ENCODE measurements at regions not wholly inside any gene's neighbourhood (a gene's known extent, or its start where the extent isn't known, plus 50 kb on each side); places are given as distances from the start of the nearest gene placed in this dataset.

DNA sequence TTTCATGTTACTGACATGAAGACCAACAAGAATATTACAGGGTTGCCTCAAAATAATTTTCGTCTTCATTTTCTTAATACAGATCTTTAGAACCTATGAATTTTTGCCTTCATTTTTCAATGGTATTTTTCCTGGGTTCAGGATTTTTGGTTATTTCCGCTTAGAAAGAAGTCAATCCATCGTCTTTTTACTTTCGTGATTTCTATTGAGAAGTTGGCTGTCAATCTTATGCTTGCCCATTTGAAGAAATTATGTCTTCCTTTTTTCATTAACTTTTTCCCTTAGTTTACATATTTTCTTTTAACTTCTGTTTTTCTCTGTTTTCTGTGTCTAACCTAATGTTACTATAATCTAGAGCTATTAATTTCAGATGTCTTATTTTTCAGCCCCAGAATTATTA lies 868.9 kb upstream of the SLC10A2 start:
- no peak for DNase-seq (ENCODE audit: low read depth)

DNA sequence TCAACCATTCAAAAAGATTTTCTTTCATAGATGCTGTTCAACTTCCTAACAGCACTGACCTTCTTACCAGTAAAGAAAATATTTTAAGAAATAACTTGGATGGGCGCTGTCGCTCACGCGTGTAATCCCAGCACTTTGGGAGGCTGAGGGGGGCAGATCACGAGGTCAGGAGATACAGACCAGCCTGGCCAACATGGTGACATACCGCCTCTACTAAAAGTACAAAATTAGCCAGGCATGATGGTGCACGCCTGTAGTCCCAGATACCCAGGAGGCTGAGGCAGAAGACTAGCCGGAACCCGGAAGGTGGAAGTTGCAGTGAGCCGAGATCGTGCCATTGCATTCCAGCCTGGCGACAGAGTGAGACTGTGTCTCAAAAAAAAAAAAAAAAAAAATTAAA lies 865.7 kb upstream of the SLC10A2 start:
- no peak for DNase-seq (ENCODE audit: low read depth)
- TF ChIP-seq, protein P1, sequence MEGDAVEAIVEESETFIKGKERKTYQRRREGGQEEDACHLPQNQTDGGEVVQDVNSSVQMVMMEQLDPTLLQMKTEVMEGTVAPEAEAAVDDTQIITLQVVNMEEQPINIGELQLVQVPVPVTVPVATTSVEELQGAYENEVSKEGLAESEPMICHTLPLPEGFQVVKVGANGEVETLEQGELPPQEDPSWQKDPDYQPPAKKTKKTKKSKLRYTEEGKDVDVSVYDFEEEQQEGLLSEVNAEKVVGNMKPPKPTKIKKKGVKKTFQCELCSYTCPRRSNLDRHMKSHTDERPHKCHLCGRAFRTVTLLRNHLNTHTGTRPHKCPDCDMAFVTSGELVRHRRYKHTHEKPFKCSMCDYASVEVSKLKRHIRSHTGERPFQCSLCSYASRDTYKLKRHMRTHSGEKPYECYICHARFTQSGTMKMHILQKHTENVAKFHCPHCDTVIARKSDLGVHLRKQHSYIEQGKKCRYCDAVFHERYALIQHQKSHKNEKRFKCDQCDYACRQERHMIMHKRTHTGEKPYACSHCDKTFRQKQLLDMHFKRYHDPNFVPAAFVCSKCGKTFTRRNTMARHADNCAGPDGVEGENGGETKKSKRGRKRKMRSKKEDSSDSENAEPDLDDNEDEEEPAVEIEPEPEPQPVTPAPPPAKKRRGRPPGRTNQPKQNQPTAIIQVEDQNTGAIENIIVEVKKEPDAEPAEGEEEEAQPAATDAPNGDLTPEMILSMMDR (conservative IDR thresholded peaks at IDR 0.05; ENCODE audit: low read depth, low read length) = no peak
- H3K4me3 ChIP-seq (ENCODE audit: low read length) = no peak overlapping the region

More for the DNA sequence above, 868.9 kb upstream of the SLC10A2 start:
- H3K4me3 ChIP-seq (ENCODE audit: low read length) = no peak overlapping the region
- TF ChIP-seq, protein P1 (conservative IDR thresholded peaks at IDR 0.05; ENCODE audit: low read depth, low read length) = no peak

DNA sequence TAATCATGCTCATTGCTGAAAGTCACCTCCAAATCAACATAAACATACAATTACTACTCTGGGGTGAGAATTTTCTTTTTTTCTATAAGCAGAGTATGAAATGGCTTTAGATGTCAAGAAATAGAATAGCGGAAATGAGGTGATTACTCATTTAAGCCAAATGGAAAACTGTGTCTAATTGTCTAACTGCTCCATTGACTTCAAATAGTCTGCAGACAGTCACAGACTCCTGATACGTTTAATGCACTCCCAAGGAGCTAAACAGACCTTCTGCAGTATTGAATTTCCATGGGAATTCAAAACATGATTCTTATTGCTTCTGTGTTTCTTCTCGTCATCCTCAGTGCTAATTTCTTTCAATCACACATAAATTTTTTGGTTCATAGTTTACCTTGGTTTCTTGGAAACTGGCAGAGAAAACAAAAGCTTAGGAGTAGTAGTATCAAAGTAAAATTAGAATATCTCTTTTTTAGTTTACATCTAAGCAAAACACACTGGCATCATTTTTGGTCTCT lies 865.2 kb upstream of the SLC10A2 start:
- DNase-seq (ENCODE audit: low read depth) = no peak
- H3K4me3 ChIP-seq (ENCODE audit: low read length) = no peak overlapping the region
- TF ChIP-seq, protein P1 (conservative IDR thresholded peaks at IDR 0.05; ENCODE audit: low read depth, low read length) = no peak

DNA sequence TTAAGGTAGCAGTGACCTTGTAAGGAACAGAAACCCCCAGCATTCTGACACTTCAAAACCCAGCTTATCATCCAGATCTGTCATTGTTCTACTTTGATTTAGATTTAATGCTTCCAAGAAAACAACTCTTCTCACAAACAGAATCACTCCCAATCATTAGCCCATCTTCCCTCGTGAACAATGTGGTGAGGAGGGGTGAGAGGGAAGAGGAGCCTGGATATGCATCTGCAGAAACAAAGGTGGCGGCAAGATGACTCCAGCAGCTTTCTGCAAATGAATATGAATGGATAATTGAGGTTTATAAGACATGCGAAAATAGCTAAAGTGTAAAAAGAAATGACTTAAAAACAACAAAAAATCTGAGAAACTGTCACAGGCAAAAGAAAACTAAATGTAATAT lies 859.9 kb upstream of the SLC10A2 start:
- TF ChIP-seq, protein P1 (conservative IDR thresholded peaks at IDR 0.05; ENCODE audit: low read depth, low read length) = no peak
- no peak for DNase-seq (ENCODE audit: low read depth)
- H3K4me3 ChIP-seq (ENCODE audit: low read length) = no peak overlapping the region

DNA sequence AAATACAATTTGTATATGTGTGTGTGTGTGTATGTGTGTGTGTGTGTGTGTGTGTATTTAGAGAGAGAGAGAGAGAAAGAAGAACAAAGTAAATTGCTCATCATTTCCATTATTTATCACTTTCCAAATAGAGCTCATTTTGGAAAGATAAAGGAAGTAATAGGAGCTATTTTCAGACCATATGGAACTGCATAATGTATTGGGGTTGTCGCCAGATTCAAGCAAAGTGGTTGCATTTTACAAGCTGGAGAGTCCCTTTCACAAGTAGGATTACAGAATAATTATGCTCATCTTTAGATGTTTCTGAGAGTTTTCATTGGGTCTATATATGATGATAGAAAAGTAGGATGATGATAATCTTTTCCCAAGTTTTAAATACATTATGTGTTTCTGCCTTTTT lies 842.7 kb upstream of the SLC10A2 start:
- TF ChIP-seq, protein P1 (conservative IDR thresholded peaks at IDR 0.05; ENCODE audit: low read depth, low read length) = no peak
- no peak overlapping the region for H3K4me3 ChIP-seq (ENCODE audit: low read length)
- DNase-seq (ENCODE audit: low read depth) = no peak

DNA sequence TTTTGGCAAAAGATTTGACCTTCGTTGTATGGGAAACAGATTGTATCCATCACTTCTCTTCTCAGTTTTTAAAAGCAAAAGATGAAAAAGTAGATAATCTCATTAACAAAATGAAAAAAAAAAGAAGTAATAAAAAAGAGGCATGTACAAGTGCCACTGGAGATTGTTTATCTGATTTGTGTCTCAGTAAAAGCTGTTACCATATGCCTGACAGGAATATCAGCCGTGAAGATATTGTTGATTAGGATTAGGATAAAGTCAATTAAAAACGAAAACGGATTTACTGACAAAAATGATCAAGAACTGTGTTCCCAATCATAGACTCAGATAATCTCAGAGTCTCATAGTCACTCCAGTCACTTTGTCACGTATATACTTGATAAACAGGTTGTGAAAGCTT lies 842.1 kb upstream of the SLC10A2 start:
- H3K4me3 ChIP-seq (ENCODE audit: low read length) = no peak overlapping the region
- no peak for DNase-seq (ENCODE audit: low read depth)
- TF ChIP-seq, protein P1 (conservative IDR thresholded peaks at IDR 0.05; ENCODE audit: low read depth, low read length) = no peak

DNA sequence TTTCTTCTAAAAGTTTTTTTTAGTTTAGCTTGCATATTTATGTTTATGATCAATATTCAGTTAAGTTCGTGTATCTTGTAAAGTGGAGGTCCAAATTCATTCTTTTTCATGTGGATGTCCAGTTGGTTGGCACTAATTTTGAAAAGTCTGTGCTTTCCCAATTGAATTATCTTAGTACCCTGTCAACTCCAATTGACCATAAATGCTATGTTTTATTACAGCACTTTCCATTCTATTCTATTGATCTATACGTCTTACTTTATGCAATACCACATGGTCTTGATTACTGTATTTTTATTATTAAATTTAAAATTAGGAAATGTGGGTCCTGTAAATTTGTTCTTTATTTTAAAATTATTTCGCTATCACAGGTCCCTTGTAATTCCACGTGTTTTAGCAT lies 837.6 kb upstream of the SLC10A2 start:
- H3K4me3 ChIP-seq (ENCODE audit: low read length) = no peak overlapping the region

More for the DNA sequence above, 837.6 kb upstream of the SLC10A2 start:
- TF ChIP-seq, protein P1 (conservative IDR thresholded peaks at IDR 0.05; ENCODE audit: low read depth, low read length) = no peak
- no peak for DNase-seq (ENCODE audit: low read depth)

Measured in retinal pigment epithelial cell (primary cell).